RWPE1 (cell line): ENCODE measurements at regions not wholly inside any gene's neighbourhood (a gene's known extent, or its start where the extent isn't known, plus 50 kb on each side); places are given as distances from the start of the nearest gene placed in this dataset.

Experiments
- CTCF ChIA-PET: fragments of 350-600 bp; sonication (Branson Sonifier 250); formaldehyde crosslinking; extraction: SDS; loops from one replicate; lab custom pipeline; 2021; lab: Yijun Ruan, JAX
- POLR2A ChIA-PET: fragments of 400-600 bp; formaldehyde crosslinking; extraction: SDS; loops from one replicate; lab custom pipeline; 2020; ENCODE audit warnings: antibody characterized with exemption; ENCODE audit not compliant: low non-redundant PET; lab: Yijun Ruan, JAX
- DNase-seq: peaks from one replicate; pipeline ENCODE4 v3.0.0; 2012; ENCODE audit warnings: low spot score
- H3K27ac ChIP-seq: fragments of 450-650 bp; 2 replicates; pipeline ENCODE4 v1.5.1; 2017
- CTCF ChIP-seq: fragments of 450-650 bp; conservative IDR thresholded peaks from 2 replicates; pipeline ENCODE4 v1.5.1; 2017; ENCODE audit warnings: low read depth, mild to moderate bottlenecking

- ChIA-PET CTCF (interaction anchor here (0.8 kb wide), 1 partner anchor 28 kb away, joined by 4 read pairs; no protein-coding TSS in a partner anchor), POLR2A (no interaction called here)
- TF ChIP-seq CTCF: no peak
- no peak for DNase-seq
- no peak overlapping the region for H3K27ac ChIP-seq
Measured at GRCh38 chr11:70820712-70821111, 422.4 kb downstream of the CTTN start.

GRCh38 chr11:70823771-70824170 lies 425.4 kb downstream of the CTTN start:
- TF ChIP-seq CTCF: no peak
- DNase-seq: no peak
- CTCF ChIA-PET: interaction anchor here (1.1 kb wide), 1 partner anchor 9 kb away, joined by 5 read pairs; no protein-coding TSS in a partner anchor
- no peak overlapping the region for H3K27ac ChIP-seq
- POLR2A ChIA-PET: no interaction called here

GRCh38 chr11:70824605-70825245 lies 426.4 kb downstream of the CTTN start:
- no peak for DNase-seq
- ChIA-PET POLR2A (no interaction called here), CTCF (interaction anchor here (0.6 to 3.1 kb wide), 4 partner anchors 9 to 534 kb away, joined by 5 to 19 read pairs (median 8); no protein-coding TSS in a partner anchor)
- H3K27ac ChIP-seq: no peak overlapping the region
- TF ChIP-seq CTCF: no peak

GRCh38 chr11:70825893-70826540 lies 426.4 kb downstream of the SHANK2 start:
- TF ChIP-seq CTCF: no peak
- no peak for DNase-seq
- ChIA-PET CTCF (interaction anchor here (0.7 to 3.1 kb wide), 2 partner anchors 11 to 628 kb away, joined by 3 to 19 read pairs; no protein-coding TSS in a partner anchor), POLR2A (no interaction called here)
- no peak overlapping the region for H3K27ac ChIP-seq

GRCh38 chr11:70826541-70827335 lies 425.6 kb downstream of the SHANK2 start:
- DNase-seq: peak; percentile 11
- POLR2A ChIA-PET: no interaction called here
- no peak for TF ChIP-seq CTCF
- no peak overlapping the region for H3K27ac ChIP-seq
- CTCF ChIA-PET: interaction anchor here (0.5 to 3.1 kb wide), 4 partner anchors 11 to 627 kb away, joined by 3 to 19 read pairs (median 3); no protein-coding TSS in a partner anchor

- ChIA-PET POLR2A (interaction anchor here (0.6 kb wide), 2 partner anchors 14 to 40 kb away, joined by 3 to 4 read pairs; no protein-coding TSS in a partner anchor), CTCF (interaction anchor here (0.7 kb wide), 1 partner anchor 11 kb away, joined by 3 read pairs; no protein-coding TSS in a partner anchor)
- H3K27ac ChIP-seq: no peak overlapping the region
- DNase-seq: no peak
- TF ChIP-seq CTCF: no peak
Measured at GRCh38 chr11:70828593-70829082, 423.7 kb downstream of the SHANK2 start.
